NCI-H2081 treated with DMSO at 0.1 percent for 48 hours (cell line): ENCODE measurements at regions not wholly inside any gene's neighbourhood (a gene's known extent, or its start where the extent isn't known, plus 50 kb on each side); places are given as distances from the start of the nearest gene placed in this dataset.

Experiments
- DNase-seq: peaks from one replicate; lab custom pipeline; 2025; lab: John Stamatoyannopoulos, UW

DNA sequence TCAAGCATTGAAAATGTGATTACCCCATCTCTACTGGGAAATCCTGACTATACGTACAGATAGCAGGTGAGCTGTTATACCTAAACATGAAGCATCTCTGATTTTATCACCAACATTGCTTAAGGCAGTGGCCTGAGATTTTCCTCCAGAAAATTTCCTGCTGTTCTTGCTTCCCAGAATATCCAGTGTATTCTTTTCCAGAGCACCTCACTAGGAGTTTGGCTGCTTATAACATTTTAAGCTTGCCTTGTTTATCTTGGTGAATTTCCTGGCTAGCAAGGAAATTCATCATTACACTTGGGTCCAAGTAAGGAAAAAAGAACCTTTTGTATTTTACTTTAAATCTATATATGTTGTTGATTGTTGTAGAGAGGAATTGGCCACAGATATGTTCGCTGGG lies 73.0 kb upstream of the CLCN4 start:
- DNase-seq = no peak

DNA sequence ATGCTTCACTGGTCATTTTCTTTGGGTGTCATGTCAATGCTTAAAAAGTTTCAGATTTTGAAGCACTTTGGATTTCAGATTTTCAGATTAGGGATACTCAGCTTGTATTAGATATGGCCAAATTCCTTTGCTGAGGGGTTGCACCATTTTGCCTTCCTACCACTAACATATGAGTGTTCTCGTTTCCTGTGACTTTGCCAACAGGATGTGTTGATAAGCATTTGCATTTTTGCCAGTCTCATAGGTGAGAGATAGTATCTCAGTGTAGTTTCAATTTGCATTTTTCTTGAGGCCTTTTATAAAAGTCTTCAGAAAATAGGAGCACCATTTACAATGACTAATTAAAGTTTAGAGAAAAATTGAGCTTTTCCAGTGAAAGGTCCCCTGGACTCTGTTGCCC lies 71.6 kb upstream of the CLCN4 start:
- DNase-seq = no peak

DNA sequence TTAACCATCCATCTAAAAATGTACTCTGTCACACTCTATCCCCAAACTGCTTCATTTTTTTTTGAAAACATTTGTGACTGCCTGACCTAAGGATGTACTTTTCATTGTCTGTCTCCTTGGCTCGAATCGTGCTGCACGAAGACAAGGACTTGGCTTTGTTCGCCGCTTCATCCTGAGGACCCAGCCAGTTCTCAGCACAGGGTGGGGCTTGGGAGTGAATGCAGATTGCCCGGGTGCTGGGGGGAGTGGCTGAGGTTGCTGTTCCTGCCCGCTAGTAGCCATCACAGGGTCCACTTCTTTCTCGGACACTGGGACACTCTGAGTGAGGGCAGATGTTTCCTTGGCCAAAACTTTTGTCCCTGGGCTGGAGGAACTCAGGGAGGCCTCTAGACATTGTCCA lies 70.1 kb upstream of the CLCN4 start:
- no peak for DNase-seq

DNA sequence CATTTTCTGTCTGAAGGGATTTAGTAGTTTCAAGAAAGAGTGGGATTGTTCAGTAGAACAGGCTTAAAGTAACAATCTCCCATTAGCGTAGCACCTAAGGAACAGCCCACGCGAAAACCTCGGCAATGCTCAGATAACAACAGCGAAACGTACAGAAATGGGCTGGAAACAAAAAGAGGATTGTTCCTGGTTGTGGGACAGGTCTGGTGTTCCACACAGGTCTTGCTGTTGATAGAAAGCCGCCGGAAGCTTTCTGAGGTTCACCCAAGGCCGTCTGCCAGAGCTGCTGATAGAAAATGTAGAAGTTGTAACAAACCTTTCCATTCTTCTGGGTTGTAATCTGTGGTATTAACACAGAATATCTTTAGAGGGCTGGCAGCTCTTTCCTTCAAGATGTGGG lies 69.4 kb upstream of the CLCN4 start:
- no peak for DNase-seq

DNA sequence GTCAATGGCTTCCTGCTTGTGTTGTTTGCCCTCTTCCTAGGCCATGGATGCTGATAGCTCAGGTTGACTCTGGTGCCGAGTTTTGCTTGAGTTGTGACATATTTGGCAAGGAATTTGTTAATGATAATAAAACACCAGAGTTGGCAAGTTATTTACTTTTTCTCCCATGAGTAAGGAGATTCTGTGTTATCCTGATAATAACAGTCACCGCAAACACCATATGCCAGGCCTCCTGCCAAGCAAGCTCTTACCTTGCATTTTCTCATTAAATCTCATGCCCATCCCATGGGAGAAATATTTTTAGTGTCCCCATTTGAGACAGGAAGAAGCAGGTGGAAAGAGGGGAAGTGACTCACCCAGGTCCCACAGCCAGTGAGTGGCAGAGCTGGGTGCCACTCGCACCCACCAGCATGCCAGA lies 67.4 kb upstream of the CLCN4 start:
- DNase-seq = no peak

DNA sequence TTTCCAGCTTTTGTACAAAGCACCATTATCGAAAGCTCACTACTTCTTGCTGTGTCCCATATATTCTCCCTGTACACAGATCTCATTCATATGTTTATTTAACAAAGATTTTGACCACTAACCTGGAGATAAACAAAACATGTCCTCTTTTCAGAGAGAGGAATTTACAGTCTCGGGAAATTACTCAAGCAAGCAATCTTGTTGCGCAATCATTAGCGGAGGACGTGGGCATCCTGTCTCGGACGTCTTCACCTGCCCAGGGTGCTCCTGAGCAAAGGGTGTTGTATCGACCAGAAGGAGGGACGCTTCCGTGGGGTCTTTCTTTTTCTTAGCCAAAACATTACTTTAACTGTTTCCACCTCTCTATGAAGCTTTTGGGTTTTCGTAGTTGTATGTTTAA lies 66.5 kb upstream of the CLCN4 start:
- DNase-seq = no peak

DNA sequence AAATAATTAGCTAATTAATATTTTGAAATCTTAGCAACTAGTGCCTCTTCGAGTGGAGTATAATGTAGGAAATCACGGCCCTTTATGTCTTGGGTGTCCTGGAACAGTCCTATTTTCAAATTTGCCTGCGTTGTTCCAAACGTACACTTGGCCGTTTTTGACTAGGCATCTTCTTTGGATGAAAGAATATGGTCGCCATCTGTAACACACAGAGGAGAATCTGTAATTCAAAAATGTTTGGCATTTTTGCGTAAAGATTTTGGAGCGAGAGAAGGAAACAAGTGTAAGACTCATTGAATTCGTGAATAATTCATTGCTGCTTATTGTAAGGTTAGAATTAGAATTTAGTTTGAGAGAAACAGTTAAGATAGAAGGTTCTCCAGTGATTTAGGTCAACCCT lies 61.5 kb upstream of the CLCN4 start:
- no peak for DNase-seq

DNA sequence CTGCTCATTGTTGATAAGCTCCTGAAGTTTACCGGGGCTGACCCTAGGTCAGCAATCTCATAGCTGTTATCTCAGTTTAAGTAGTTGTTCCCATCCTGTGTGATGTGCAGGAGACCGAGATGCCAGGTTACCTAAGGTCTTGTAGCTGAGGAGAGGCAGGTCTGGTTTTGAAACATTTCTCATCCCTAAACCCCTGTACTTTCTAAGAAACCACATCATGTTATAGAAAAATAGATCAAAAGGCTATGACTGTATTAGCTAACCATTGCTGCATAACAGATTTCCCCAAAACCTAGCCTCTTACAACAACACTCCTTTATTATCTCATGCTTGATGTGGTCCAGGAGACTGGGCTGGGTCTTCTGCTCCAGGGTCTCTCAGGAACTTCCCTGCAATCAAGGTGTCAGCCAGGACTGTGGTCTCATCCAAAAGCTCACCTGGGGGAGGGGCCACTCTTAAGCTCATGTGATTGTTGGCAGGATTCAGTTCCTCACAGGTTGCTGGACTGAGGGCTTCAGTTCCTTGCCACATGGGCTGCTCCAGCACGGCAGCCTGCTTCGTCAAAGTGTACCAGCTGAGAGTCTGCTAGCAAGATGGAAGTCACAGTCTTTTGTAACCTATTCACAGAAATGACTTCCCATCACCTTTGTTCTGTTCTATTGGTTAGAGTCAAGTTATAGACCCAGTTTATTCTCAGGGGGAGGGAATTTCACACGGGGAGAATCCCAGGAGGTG lies 60.9 kb upstream of the CLCN4 start:
- DNase-seq = no peak

DNA sequence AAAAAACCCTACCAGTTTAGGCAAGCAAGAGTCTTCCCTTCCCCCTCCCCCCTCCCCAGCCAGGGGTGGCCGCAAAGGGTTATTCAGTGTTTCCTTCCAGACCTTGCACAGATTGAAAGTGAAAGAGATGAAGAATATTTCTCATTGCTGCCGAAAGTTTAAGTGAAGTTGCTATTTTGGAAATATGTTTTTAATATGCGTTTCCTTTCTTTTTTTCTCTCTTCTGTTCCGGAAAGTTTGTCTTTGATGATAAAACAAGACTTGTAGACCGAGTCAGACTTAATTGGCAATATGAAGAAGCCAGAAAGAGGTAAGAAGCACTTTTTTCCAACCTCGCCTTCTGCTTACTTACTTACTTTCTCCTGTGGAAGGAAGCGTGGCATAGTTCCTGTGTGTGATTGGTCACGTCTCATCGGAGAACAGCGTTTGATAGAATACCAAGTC lies 58.5 kb upstream of the CLCN4 start:
- no peak for DNase-seq

DNA sequence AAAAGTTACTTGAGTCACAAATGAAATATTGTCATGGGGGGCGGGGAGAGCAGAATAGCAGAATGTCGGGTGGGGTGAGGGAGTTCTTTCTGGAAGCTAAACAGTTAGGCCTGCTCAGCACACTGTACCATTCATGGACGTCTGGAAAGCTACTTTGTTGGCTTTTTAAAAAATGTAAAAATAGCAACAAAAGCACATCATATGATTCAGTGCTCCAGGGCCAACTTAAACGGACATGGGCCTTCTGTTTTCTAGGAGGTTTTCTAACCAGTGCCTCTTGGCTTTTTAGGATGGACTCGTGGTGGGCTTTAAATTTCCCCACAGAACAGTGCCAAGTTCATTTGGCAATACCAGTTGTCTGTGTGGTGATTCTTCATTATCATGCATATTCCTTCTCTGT lies 57.4 kb upstream of the CLCN4 start:
- DNase-seq = no peak

DNA sequence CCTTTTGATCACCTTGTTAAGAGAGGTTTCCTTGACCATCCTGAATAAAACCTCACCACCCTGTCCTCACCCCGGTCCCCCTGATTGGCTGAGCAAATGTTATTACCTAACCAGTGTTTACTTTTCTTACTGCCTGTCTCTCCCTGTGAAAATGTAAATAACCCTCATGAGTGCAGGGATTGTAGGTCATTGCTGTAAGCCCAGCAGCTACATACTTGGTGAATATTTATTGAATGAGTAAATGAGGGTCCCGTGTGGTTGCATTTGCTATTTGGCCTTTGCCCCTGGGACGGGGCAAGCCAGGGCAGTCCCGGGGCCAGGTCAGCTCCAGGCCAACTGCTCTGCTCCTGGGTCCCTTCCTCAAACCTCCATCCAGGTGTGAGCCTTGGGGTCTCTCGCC lies 55.5 kb upstream of the CLCN4 start:
- no peak for DNase-seq

DNA sequence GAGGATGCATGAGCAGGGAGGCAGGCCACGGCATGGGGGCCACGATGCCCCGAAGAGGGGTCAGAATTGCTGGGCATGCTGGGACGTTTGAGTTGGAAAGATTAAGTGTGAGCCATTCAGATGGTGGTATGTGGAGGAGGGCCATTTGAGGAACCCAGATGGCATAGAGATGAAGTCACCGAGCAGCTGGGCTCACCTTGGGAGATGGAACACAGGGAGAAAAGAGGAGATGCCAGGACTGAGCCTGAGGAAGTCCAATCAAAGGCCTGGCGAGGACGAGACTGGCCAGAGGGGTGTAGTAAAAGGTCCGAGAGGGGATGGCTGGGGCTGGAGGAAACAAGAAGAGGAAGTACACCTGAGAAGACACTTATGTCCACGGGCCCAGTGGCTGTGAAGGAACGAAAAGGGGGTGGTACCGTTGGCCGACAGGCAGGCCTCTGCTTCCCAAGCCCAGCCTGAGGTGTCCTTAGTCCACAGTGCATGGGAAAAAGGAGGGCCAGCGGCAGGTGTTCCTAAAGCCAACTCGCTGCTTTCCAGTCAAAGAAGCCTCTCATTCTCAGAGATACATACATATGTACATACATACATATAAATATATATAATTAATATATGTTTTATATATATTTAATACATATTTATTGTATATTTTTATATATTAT lies 54.6 kb upstream of the CLCN4 start:
- DNase-seq = no peak

DNA sequence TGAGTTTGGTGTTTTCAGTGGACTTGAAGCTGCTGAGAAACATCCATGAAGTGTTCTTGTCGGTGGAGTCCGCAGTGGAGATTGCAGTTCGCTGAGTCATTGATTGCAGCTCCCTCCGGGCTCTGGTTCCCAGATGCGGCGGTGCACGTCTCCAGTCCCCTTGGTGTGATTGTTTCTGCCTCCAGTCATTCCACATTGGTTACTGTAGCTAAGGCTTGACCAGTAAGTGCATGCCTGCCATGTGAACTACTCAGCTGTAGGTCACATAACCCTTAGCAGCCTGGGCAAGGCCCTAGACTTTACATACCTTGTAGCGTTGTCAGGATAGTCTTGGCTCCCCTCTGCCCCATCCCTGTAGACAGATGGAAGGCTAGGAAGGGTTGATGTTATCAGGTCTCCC lies 53.8 kb upstream of the CLCN4 start:
- DNase-seq = no peak

DNA sequence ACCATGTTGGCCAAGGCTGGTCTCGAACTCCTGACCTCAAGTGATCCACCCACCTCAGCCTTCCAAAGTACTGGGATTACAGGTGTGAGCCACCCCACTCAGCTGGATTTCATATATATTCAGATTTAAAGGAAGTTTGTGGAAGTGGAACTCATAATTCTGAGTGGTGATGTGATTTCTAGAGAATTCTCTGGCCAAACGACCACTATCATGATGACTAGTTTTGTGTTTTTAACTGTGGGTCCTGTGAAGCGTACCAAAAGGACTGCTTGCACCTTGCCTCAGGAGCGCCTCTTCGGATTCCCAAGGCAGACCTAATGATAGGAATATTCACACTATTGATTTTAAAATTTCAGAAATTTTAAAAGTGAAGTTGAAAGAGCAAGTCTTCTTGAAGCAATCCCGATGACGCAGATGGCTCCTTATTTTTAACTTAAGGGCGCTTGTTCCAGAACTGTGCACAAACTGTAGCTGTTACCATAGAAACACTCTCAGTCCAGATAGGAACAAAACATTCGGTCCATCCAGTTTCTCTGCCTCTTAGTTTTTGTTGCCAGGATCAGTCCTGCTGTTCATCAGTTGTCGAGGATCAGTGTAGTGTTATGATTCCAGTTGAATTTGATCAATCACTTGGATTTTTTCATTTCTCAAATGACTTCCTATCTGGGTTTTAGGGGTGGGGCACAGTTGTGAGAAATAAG lies 51.7 kb upstream of the CLCN4 start:
- DNase-seq = no peak

DNA sequence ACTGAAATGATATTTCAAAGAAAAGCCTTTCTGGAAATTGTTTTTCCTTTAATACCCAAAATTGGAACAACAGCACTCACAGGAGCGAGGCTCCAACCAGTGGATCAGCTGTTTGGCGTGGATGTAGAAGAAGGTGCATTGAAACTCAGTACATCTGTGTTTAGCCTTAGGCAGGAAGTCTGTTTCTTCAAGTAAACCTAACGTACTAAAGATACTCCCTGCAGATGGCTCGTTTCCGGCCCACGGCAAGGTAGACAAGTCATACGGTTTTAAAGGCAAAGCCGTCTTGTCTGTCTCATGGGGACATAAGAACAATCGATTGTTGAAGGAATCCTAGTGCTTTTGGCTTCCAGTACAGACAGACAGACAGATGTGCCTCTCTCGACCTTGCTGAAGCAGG lies 50.0 kb upstream of the CLCN4 start:
- no peak for DNase-seq
